ENCODE measurements at regions not wholly inside any gene's neighbourhood (a gene's known extent, or its start where the extent isn't known, plus 50 kb on each side); places are given as distances from the start of the nearest gene placed in this dataset.
A peak's percentile ranks its signal among the peaks of the same experiment; 100 is the strongest.
"Not testable (repeated sequence)": the region's sequence is repeated elsewhere in the genome, so short reads cannot be mapped to it uniquely, and the experiment has no call there.

GRCh38 chr1:157278383-157279137, 140.4 kb upstream of the ETV3 start:
- Mint-ChIP-seq H3K4me3 (peak overlapping the region; percentile 33 to 62), H3K36me3 (peaks cover 0 to 4% of the 10 kb centered on the region in 2 donors), H3K27ac (peak overlapping the region; percentile 42), H3K27me3 (peaks cover 20 to 24% of the 10 kb centered on the region in 2 donors), H3K4me1 (peaks cover 2 to 12% of the 10 kb centered on the region in 2 donors), H3K9me3 (peaks cover 0 to 2% of the 10 kb centered on the region in 2 donors)
- ATAC-seq (replicated peaks) = no peak
- DNase-seq = no peak

- Mint-ChIP-seq H3K9me3 (peaks cover 0 to 2% of the 10 kb centered on the region in 2 donors), H3K4me1 (peaks cover 2 to 10% of the 10 kb centered on the region in 2 donors), H3K27me3 (peaks cover 17 to 19% of the 10 kb centered on the region in 2 donors), H3K36me3 (peaks cover 0 to 4% of the 10 kb centered on the region in 2 donors), H3K27ac (no peak overlapping the region), H3K4me3 (no peak overlapping the region)
- DNase-seq (no peak), ATAC-seq (replicated peaks) (no peak)
Observed at GRCh38 chr1:157277913-157278312, 139.7 kb upstream of the ETV3 start.

DNA sequence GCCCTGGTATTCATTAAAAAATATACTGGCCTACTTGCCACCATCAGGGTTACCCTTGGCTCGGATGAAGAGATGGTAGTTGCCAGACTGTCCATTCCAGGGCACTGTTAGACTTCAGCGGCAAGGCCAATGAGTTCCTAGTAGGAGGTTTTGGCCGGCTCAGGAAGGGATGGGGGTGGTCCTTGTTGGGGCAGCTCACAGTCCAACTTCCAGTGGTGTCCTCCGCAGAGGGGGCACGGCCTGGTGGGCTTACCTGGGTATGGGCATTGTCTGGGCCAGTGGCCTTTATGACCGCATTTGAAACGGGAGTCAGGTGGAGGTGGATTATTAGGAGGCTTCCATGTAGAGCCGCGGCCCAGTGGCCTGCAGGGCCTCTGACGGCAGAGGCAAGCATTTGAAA, 139.1 kb upstream of the ETV3 start:
- ATAC-seq (replicated peaks) (no peak), DNase-seq (no peak)
- peaks cover 0 to 2% of the 10 kb centered on the region in 2 donors for H3K9me3 Mint-ChIP-seq
- H3K36me3 Mint-ChIP-seq = peaks cover 0 to 4% of the 10 kb centered on the region in 2 donors
- H3K4me3 Mint-ChIP-seq = no peak overlapping the region
- H3K4me1 Mint-ChIP-seq = peaks cover 2 to 6% of the 10 kb centered on the region in 2 donors
- H3K27me3 Mint-ChIP-seq = peaks cover 10 to 12% of the 10 kb centered on the region in 2 donors
- H3K27ac Mint-ChIP-seq = no peak overlapping the region

DNA sequence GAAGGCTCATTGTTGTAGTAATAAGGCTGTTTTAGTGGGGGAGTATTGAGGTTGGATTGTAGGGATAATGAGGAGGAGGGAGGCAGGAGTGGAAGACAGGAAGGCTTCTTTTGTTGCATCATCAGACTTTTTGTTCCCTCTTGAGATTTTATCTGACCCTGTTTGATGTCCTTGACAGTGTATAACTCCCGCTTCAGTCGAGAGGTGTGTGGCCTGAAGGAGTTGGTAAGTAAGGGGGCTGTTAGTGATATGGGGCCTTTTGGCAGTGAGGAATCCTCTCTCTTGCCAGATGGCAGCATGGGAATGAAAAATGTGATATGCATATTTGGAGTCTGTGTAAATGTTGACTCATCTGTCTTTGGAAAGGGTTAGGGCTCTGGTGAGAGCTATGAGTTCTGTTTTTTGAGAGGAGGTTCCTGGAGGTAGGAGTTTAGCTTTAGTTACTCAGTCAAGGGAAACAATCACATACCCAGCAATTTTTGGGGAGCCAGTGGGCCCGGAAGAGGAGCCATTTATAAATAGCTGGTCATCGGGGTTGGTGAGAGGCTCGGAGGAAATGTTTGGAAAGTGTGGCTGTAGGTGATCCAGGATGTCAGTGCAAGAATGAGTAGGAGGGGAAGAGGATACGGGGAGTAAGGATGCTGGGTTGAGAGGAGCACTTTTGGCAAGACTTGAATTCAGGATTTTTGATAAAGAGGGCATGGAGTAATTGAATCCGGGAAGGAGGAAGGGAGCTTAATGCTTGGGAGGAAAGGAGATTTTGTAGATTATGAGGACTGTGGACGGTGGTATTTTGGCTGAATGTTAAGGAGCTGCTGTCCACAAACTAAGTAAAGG, 136.7 kb upstream of the ETV3 start:
- no peaks in the 10 kb centered on the region for H3K27me3 Mint-ChIP-seq
- no peak overlapping the region for H3K4me3 Mint-ChIP-seq
- H3K4me1 Mint-ChIP-seq = peaks cover 16 to 29% of the 10 kb centered on the region in 2 donors
- DNase-seq (no peak), ATAC-seq (replicated peaks) (no peak)
- H3K36me3 Mint-ChIP-seq = no peaks in the 10 kb centered on the region
- no peaks in the 10 kb centered on the region for H3K9me3 Mint-ChIP-seq
- no peak overlapping the region for H3K27ac Mint-ChIP-seq

DNA sequence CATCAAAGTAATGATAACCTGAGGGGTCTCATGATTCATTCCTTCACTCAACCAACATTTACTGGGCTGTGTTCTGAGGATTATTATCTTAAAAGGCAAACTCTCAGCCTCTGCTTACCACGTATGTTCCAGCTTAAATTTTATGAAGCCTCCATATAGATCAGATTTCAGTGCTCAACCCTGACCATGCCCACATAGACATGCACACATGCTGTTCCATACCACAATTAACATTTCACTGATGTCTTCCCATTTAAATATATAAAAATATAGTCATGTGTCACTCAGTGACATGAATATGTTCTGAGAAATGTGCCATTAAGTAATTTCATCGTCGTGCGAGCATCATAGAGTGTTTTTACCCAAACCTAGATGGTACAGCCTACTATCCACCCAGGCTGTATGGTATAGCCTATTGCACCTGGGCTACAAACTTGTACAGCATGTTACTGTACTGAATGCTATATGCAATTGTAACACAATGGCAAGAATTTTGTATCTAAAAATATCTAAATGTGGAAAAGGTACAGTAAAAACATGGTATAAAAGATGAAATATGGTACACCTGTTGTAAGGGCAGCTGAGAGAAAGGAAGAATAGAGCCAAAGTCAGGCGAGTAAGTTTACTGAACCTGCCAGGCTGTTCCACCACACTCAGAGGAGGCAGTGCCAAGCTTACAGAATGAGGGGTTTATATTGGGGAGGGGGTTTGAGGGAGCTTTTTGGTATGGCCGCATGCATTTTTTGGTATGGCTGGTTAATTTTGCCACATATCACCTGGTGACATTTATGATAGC, 134.7 kb upstream of the ETV3 start:
- DNase-seq (no peak), ATAC-seq (replicated peaks) (no peak)
- Mint-ChIP-seq H3K4me3 (no peak overlapping the region), H3K4me1 (peaks cover 22 to 35% of the 10 kb centered on the region in 2 donors), H3K9me3 (no peaks in the 10 kb centered on the region), H3K27me3 (no peaks in the 10 kb centered on the region), H3K27ac (no peak overlapping the region), H3K36me3 (no peaks in the 10 kb centered on the region)

DNA sequence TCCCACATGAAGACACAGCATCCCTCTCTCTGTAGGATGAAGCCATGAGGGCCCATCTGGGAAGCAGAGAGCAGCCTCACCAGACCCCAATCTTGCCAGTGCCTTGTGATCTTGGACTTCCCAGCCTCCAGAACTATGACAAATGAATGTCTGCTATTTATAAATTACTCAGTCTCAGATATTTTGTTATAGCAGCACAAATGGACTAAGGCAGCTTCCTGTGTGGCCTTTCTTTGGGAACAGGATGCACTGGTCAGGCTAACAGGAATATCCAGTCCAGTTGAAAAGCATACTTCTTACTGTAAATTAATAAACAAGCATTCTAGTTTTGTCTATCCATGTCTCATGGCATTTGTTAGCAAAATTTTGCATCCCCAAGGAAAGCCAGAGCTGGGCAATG, 134.1 kb upstream of the ETV3 start:
- Mint-ChIP-seq H3K9me3 (no peaks in the 10 kb centered on the region), H3K36me3 (no peaks in the 10 kb centered on the region), H3K27ac (no peak overlapping the region), H3K4me1 (peaks cover 22 to 42% of the 10 kb centered on the region in 2 donors), H3K27me3 (no peaks in the 10 kb centered on the region), H3K4me3 (no peak overlapping the region)
- no peak for DNase-seq
- ATAC-seq (replicated peaks) = no peak

DNA sequence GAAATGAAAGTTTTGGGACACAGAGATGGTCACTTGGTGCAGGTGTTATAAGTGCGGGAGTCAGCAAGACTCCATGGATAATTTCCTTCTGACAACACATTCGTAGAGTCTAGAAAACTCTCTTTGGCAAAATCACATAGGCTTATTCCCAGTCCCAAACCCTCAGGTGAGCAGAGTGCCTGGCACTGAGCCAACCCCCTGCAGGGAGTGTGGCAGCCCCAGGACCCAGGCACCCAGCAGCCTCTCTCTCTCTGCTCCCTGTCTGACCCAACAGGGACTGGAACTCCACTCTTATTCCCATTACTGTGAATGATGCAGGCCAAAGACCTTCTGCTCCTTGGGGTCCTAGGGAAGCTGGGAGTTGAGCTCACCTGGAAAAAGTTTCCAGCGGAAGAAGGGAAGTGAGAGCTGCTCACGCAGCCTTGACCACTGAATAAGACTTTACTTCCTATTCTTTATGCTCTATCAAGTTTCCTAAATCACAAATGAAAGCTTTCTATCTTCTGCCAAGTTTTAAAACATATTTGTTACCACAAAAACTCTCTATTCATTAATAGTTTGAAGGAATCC, 132.6 kb upstream of the ETV3 start:
- H3K27me3 Mint-ChIP-seq = no peaks in the 10 kb centered on the region
- DNase-seq (no peak), ATAC-seq (replicated peaks) (peak; percentile 24 to 47)
- no peaks in the 10 kb centered on the region for H3K36me3 Mint-ChIP-seq
- H3K4me1 Mint-ChIP-seq = peaks cover 22 to 42% of the 10 kb centered on the region in 2 donors
- H3K27ac Mint-ChIP-seq = peak overlapping the region; percentile 20
- no peaks in the 10 kb centered on the region for H3K9me3 Mint-ChIP-seq
- no peak overlapping the region for H3K4me3 Mint-ChIP-seq

GRCh38 chr1:157269656-157270375, 131.6 kb upstream of the ETV3 start:
- H3K4me1 Mint-ChIP-seq = peaks cover 22 to 42% of the 10 kb centered on the region in 2 donors
- peaks cover 0 to 4% of the 10 kb centered on the region in 2 donors for H3K27me3 Mint-ChIP-seq
- H3K36me3 Mint-ChIP-seq = no peaks in the 10 kb centered on the region
- no peaks in the 10 kb centered on the region for H3K9me3 Mint-ChIP-seq
- peak overlapping the region; percentile 86 for H3K27ac Mint-ChIP-seq
- DNase-seq (peak; percentile 52), ATAC-seq (replicated peaks) (peak; percentile 96)
- H3K4me3 Mint-ChIP-seq = peak overlapping the region in 1 of 2 donors; percentile 40

GRCh38 chr1:157262891-157263290, 124.7 kb upstream of the ETV3 start:
- no peak overlapping the region for H3K4me3 Mint-ChIP-seq
- no peak overlapping the region for H3K27ac Mint-ChIP-seq
- no peaks in the 10 kb centered on the region for H3K9me3 Mint-ChIP-seq
- H3K4me1 Mint-ChIP-seq = peaks cover 0 to 6% of the 10 kb centered on the region in 2 donors
- DNase-seq (no peak), ATAC-seq (replicated peaks) (no peak)
- H3K36me3 Mint-ChIP-seq = no peaks in the 10 kb centered on the region
- peaks cover 13 to 23% of the 10 kb centered on the region in 2 donors for H3K27me3 Mint-ChIP-seq

GRCh38 chr1:157262422-157262821, 124.2 kb upstream of the ETV3 start:
- H3K27ac Mint-ChIP-seq = no peak overlapping the region
- ATAC-seq (replicated peaks) = no peak

DNA sequence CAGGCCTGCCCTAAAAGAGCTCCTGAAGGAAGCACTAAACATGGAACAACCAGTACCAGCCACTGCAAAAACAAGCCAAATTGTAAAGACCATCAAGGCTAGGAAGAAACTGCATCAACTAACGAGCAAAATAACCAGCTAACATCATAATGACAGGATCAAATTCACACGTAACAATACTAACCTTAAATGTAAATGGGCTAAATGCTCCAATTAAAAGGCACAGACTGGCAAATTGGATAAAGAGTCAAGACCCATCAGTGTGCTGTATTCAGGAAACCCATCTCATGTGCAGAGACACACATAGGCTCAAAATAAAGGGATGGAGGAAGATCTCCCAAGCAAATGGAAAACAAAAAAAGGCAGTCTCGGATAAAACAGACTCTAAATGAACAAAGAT, 117.7 kb upstream of the ETV3 start:
- not testable (repeated sequence) for H3K9me3 Mint-ChIP-seq

More at GRCh38 chr1:157262422-157262821, 124.2 kb upstream of the ETV3 start:
- DNase-seq = no peak
- H3K4me1 Mint-ChIP-seq = peaks cover 0 to 2% of the 10 kb centered on the region in 2 donors
- H3K27me3 Mint-ChIP-seq = peaks cover 13 to 23% of the 10 kb centered on the region in 2 donors
- no peak overlapping the region for H3K4me3 Mint-ChIP-seq
- no peaks in the 10 kb centered on the region for H3K36me3 Mint-ChIP-seq
- no peaks in the 10 kb centered on the region for H3K9me3 Mint-ChIP-seq

DNA sequence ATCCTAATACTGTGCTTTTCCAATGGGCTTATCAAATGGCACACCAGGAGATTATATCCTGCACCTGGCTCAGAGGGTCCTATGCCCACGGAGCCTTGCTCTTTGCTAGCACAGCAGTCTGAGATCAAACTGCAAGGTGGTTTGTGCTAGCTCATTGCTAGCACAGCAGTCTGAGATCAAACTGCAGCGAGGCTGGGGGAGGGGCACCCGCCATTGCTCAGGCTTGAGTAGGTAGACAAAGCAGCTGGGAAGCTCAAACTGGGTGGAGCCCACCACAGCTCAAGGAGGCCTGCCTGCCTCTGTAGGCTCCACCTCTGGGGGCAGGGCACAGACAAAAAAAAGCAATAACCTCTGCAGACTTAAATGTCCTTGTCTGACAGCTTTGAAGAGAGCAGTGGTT, 116.0 kb upstream of the ETV3 start:
- not testable (repeated sequence) for H3K9me3 Mint-ChIP-seq; H3K36me3 Mint-ChIP-seq; ATAC-seq (replicated peaks); DNase-seq; H3K27ac Mint-ChIP-seq; H3K4me3 Mint-ChIP-seq
- Mint-ChIP-seq H3K4me1 (peaks cover 7 to 23% of the 10 kb centered on the region in 2 donors), H3K27me3 (peaks cover 40 to 47% of the 10 kb centered on the region in 2 donors)

More for the DNA sequence above, 117.7 kb upstream of the ETV3 start:
- peaks cover 40 to 47% of the 10 kb centered on the region in 2 donors for H3K27me3 Mint-ChIP-seq
- DNase-seq; H3K4me1 Mint-ChIP-seq; ATAC-seq (replicated peaks); H3K27ac Mint-ChIP-seq; H3K4me3 Mint-ChIP-seq; H3K36me3 Mint-ChIP-seq: not testable (repeated sequence)

DNA sequence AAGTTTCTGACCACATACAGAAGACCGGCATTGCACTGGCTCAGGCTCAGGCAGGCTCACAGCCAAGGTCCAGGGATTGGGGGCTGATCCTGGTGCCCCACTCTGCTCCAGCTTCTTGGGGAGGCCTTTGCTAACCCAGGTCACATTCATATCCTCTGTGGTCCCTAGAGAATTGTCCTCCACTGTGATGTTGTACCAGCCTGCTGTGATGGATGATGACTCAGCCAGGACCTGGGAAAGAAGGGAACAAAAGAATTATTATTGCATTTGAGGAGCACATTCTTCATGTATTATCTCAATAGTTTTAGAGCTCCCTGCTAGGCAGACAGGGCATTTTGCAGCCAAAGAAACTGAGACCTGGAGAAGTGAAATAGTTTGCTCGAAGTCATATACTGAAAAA, 114.3 kb upstream of the ETV3 start:
- no peak for DNase-seq
- H3K27ac Mint-ChIP-seq = no peak overlapping the region
- H3K9me3 Mint-ChIP-seq = peaks cover 4 to 10% of the 10 kb centered on the region in 2 donors
- peaks cover 47 to 51% of the 10 kb centered on the region in 2 donors for H3K27me3 Mint-ChIP-seq
- H3K4me3 Mint-ChIP-seq = no peak overlapping the region
- peaks cover 0 to 1% of the 10 kb centered on the region in 2 donors for H3K36me3 Mint-ChIP-seq
- peaks cover 12 to 34% of the 10 kb centered on the region in 2 donors for H3K4me1 Mint-ChIP-seq
- no peak for ATAC-seq (replicated peaks)
